ENCODE measurements at regions not wholly inside any gene's neighbourhood (a gene's known extent, or its start where the extent isn't known, plus 50 kb on each side); places are given as distances from the start of the nearest gene placed in this dataset.

GRCh38 chr18:59988098-59988706 is 88.4 kb downstream of the PMAIP1 start:
- no peaks in the 10 kb centered on the region; the same call in 1 of the 2 replicates for H3K36me3 ChIP-seq (ENCODE audit: insufficient read depth, low read length)
- intact Hi-C loops (cut with micrococcal nuclease; ENCODE audit: unreplicated experiment), result loop anchor here (2.0 kb wide), 2 partner anchors 151 to 561 kb away; no protein-coding TSS in a partner anchor
- DNase-seq (ENCODE audit: low spot score), result peak; percentile 53
- CTCF ChIA-PET (ENCODE audit: unreplicated experiment), result interaction anchor here (0.5 kb wide), 1 partner anchor 597 kb away, joined by 3 read pairs; no protein-coding TSS in a partner anchor
- no peak overlapping the region for H3K4me3 ChIP-seq (ENCODE audit: low read depth, low read length, poor library complexity, severe bottlenecking)
- H3K79me2 ChIP-seq (ENCODE audit: insufficient read depth, low read depth, low read length), result no peaks in the 10 kb centered on the region
- POLR2A ChIA-PET, result interaction anchor here (0.6 to 1.2 kb wide), 4 partner anchors 10 to 543 kb away, joined by 3 to 4 read pairs (median 4); no protein-coding TSS in a partner anchor
- no TSS peak for BruUV-seq (replicated peaks)
- H2AFZ ChIP-seq (ENCODE audit: low read length), result no peak overlapping the region
- H4K20me1 ChIP-seq (ENCODE audit: insufficient read depth, low read length), result no peaks in the 10 kb centered on the region
- no peak overlapping the region for H3K4me2 ChIP-seq (ENCODE audit: low read length)
- no peaks in the 10 kb centered on the region for H3K9me3 ChIP-seq (ENCODE audit: low read length)
- TF ChIP-seq EZH2phosphoT487 (IDR thresholded peaks at IDR 0.05; ENCODE audit: borderline replicate concordance, low read depth, low read length) (no peak), CTCF (conservative IDR thresholded peaks at IDR 0.05; ENCODE audit: low read length) (peak; percentile 93)
- no peaks in the 10 kb centered on the region for H3K4me1 ChIP-seq (ENCODE audit: insufficient read depth, low read length, poor library complexity, severe bottlenecking)
- no peaks in the 10 kb centered on the region for H3K9me2 ChIP-seq (ENCODE audit: insufficient read depth, low read length)
- H3K27ac ChIP-seq (ENCODE audit: low read depth, low read length, poor library complexity, severe bottlenecking), result no peak overlapping the region

- no peak for TF ChIP-seq CTCF (conservative IDR thresholded peaks at IDR 0.05; ENCODE audit: low read length)
- TF ChIP-seq EZH2phosphoT487 (IDR thresholded peaks at IDR 0.05; ENCODE audit: borderline replicate concordance, low read depth, low read length), result no peak
- Histone ChIP-seq H3K9me3 (ENCODE audit: low read length) (no peaks in the 10 kb centered on the region), H3K79me2 (ENCODE audit: insufficient read depth, low read depth, low read length) (no peaks in the 10 kb centered on the region), H3K4me2 (ENCODE audit: low read length) (no peak overlapping the region), H3K27ac (ENCODE audit: low read depth, low read length, poor library complexity, severe bottlenecking) (no peak overlapping the region), H3K4me1 (ENCODE audit: insufficient read depth, low read length, poor library complexity, severe bottlenecking) (no peaks in the 10 kb centered on the region), H3K9me2 (ENCODE audit: insufficient read depth, low read length) (no peaks in the 10 kb centered on the region), H3K36me3 (ENCODE audit: insufficient read depth, low read length) (no peaks in the 10 kb centered on the region; the same call in 1 of the 2 replicates), H2AFZ (ENCODE audit: low read length) (no peak overlapping the region), H3K4me3 (ENCODE audit: low read depth, low read length, poor library complexity, severe bottlenecking) (no peak overlapping the region), H4K20me1 (ENCODE audit: insufficient read depth, low read length) (no peaks in the 10 kb centered on the region)
- intact Hi-C loops (cut with micrococcal nuclease; ENCODE audit: unreplicated experiment), result no loop called here
- CTCF ChIA-PET (ENCODE audit: unreplicated experiment), result no interaction called here
- no peak for DNase-seq (ENCODE audit: low spot score)
- POLR2A ChIA-PET, result no interaction called here
- no TSS peak for BruUV-seq (replicated peaks)
Observed at GRCh38 chr18:59987102-59987501, 87.3 kb downstream of the PMAIP1 start.

- no TSS peak for BruUV-seq (replicated peaks)
- ChIA-PET POLR2A (no interaction called here), CTCF (ENCODE audit: unreplicated experiment) (no interaction called here)
- Histone ChIP-seq H2AFZ (ENCODE audit: low read length) (no peak overlapping the region), H3K79me2 (ENCODE audit: insufficient read depth, low read depth, low read length) (no peaks in the 10 kb centered on the region), H4K20me1 (ENCODE audit: insufficient read depth, low read length) (no peaks in the 10 kb centered on the region), H3K9me3 (ENCODE audit: low read length) (no peaks in the 10 kb centered on the region), H3K27ac (ENCODE audit: low read depth, low read length, poor library complexity, severe bottlenecking) (no peak overlapping the region), H3K9me2 (ENCODE audit: insufficient read depth, low read length) (no peaks in the 10 kb centered on the region), H3K36me3 (ENCODE audit: insufficient read depth, low read length) (no peaks in the 10 kb centered on the region; the same call in 1 of the 2 replicates), H3K4me3 (ENCODE audit: low read depth, low read length, poor library complexity, severe bottlenecking) (no peak overlapping the region), H3K4me2 (ENCODE audit: low read length) (no peak overlapping the region), H3K4me1 (ENCODE audit: insufficient read depth, low read length, poor library complexity, severe bottlenecking) (no peaks in the 10 kb centered on the region)
- TF ChIP-seq CTCF (conservative IDR thresholded peaks at IDR 0.05; ENCODE audit: low read length) (no peak), EZH2phosphoT487 (IDR thresholded peaks at IDR 0.05; ENCODE audit: borderline replicate concordance, low read depth, low read length) (no peak)
- intact Hi-C loops (cut with micrococcal nuclease; ENCODE audit: unreplicated experiment), result no loop called here
- no peak for DNase-seq (ENCODE audit: low spot score)
Observed at GRCh38 chr18:59986139-59986538, 86.3 kb downstream of the PMAIP1 start.
